ENCODE measurements at regions not wholly inside any gene's neighbourhood (a gene's known extent, or its start where the extent isn't known, plus 50 kb on each side); places are given as distances from the start of the nearest gene placed in this dataset.
"Not testable (repeated sequence)": the region's sequence is repeated elsewhere in the genome, so short reads cannot be mapped to it uniquely, and the experiment has no call there.

DNA sequence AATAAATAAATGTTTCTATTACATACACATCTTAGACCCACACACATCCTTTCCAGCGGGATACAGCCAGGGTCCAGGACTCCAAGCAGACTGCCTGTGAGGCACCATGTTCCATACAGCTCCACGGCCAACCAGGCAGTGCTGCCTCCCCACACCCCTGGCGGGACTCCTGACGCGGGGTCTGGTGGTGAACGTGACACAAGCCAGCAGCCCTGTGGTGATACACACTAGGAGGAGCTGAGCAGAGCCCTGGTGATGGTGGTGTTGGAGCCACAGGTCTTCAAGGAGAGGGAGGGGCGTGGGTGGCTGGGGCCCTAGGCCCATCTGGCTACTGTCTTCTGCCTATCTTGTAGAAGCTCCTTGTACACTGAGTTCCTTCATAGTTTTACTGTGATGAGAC is 53.1 kb upstream of the LPCAT1 start:
- DNase-seq: not testable (repeated sequence)

DNA sequence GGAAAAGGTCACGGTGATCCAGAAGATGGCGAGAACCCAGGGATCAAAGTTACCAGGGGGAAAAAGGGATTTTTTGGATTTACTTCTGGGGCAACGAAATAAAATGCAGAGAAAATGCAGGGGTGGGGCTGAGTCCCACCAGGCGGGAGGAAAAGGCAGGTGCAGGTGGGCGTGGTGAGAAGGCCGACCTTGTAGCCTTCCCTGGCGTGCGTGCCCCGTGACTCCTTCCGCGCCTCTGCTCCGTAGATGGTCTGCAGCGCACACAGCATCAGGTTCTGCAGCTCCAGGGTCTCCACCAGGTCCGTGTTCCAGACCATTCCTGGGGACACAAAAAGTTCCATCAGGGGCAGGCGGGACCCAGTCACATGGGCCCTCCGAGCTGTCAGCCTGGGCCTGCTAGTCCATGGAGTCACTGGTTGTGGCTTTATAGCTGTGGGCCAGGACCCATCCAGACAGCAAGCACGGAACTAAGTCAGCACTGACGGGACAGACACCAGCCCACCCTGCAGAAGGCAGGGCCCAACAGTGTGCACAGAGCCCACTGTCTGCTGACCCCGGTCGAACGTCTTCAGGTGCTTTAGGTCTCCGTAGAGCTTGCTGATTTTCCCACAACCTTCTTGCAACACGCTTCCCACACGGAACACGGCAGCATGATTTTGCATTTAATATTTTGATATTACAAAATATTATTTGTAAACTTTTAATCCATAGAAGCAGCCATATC is 52.4 kb upstream of the LPCAT1 start:
- DNase-seq: not testable (repeated sequence)

DNA sequence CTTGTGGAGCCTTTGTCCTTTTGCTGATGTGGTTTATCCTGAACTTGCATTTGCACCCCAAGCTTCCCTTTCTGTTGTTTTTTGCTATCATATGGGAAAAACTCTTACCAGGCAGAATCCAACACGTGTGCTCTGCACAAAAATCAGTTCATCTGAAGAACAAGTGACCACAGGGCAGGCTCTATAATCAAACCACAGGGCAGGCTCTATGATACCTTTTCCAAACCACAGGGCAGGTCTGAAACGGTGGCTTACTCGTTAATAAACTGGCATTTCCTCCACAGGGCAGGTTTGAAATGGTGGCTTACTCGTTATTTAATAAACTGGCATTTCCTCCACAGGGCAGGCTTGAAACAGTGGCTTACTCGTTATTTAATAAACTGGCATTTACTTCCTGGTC is 51.7 kb upstream of the LPCAT1 start:
- not testable (repeated sequence) for DNase-seq

DNA sequence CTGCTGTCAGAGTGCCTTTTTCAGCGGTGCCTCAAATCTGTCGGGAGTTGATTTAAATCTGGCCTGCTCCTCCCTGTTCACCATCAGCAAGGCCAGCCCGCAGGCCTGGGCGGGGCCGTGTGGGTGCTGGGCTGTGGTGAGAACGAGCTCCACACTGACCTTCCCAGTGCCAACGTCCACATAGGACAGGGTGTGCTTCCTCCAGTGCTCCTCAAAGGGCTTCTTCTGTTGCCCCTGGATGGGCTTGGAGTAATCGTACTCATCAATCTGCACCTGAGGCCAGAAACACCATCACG is 50.2 kb upstream of the LPCAT1 start:
- not testable (repeated sequence) for DNase-seq

DNA sequence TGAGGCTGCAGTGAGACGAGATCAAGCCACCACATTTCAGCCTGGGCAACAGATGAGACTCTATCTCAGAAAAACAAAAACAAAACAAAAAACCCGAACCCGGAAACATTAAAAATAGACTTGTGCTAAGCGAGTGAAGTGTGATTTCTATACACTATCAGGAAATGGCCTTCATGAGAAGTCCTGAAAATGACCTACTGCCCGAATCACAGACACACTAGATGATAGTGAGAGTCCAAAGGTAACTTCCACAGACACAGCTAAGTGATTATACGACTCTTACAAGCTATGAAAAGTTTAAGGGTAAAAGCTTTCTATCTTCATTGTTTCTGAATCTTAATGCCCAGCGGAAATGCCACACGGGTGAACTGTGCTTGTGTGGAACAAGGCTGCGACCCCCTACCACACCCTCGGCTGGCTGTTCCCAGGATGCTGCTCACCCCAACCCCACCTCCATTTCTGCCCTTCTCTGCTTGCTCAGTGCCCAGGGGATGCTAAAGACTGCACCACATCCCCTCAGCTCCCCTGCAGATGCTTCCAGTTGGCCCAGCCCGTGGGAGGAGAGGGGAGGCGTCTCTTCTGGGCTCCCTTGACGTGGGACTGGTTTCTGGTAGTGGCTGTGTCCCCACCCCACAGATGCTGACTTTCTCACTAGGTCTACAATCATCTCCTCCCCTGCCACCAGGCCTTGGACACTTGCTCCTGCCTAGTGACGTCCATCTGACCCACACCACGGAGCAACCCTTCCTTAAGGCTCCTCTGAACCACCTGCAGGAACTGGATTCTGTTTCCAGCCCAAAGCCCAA is 49.7 kb upstream of the LPCAT1 start:
- DNase-seq: not testable (repeated sequence)
